ENCODE measurements at regions not wholly inside any gene's neighbourhood (a gene's known extent, or its start where the extent isn't known, plus 50 kb on each side); places are given as distances from the start of the nearest gene placed in this dataset.

- Mint-ChIP-seq H3K27ac (no peak overlapping the region), H3K27me3 (no peaks in the 10 kb centered on the region), H3K4me3 (no peak overlapping the region), H3K36me3 (no peaks in the 10 kb centered on the region), H3K4me1 (no peaks in the 10 kb centered on the region), H3K9me3 (peaks cover 0 to 7% (median 3%) of the 10 kb centered on the region in 8 donors)
- no peak overlapping the region for H3K4me3 ChIP-seq (ENCODE audit: low read length in 2 of 2)
- H3K27ac ChIP-seq (ENCODE audit: low read depth, low read length), result no peak overlapping the region
- CTCF ChIA-PET (ENCODE audit: partially characterized antibody), result no interaction called here
- intact Hi-C loops (cut with micrococcal nuclease), result no loop called here
- H3K27me3 ChIP-seq (ENCODE audit: insufficient read depth, low read length), result no peaks in the 10 kb centered on the region
- H3K36me3 ChIP-seq (ENCODE audit: insufficient read depth, low read length), result no peaks in the 10 kb centered on the region
- H3K9me3 ChIP-seq (ENCODE audit: control insufficient read depth in 1 of 2, low read length in 2 of 2), result no peaks in the 10 kb centered on the region
- H3K4me1 ChIP-seq (ENCODE audit: insufficient read depth, low read length), result no peaks in the 10 kb centered on the region
- DNase-seq, result no peak
- POLR2A ChIA-PET (ENCODE audit: partially characterized antibody), result no interaction called here
Measured at GRCh38 chr18:52283927-52284326, 56.1 kb upstream of the DCC start.

GRCh38 chr18:52286675-52287074 lies 53.3 kb upstream of the DCC start:
- H3K36me3 Mint-ChIP-seq, result no peaks in the 10 kb centered on the region
- no peaks in the 10 kb centered on the region for H3K4me1 Mint-ChIP-seq
- Histone ChIP-seq H3K4me1 (ENCODE audit: insufficient read depth, low read length) (no peaks in the 10 kb centered on the region), H3K27ac (ENCODE audit: low read depth, low read length) (no peak overlapping the region), H3K9me3 (ENCODE audit: control insufficient read depth in 1 of 2, low read length in 2 of 2) (no peaks in the 10 kb centered on the region), H3K36me3 (ENCODE audit: insufficient read depth, low read length) (no peaks in the 10 kb centered on the region), H3K4me3 (ENCODE audit: low read length in 2 of 2) (no peak overlapping the region), H3K27me3 (ENCODE audit: insufficient read depth, low read length) (no peaks in the 10 kb centered on the region)
- intact Hi-C loops (cut with micrococcal nuclease), result no loop called here
- no peak for DNase-seq
- no peak overlapping the region for H3K4me3 Mint-ChIP-seq
- H3K27ac Mint-ChIP-seq, result no peak overlapping the region
- ChIA-PET POLR2A (ENCODE audit: partially characterized antibody) (no interaction called here), CTCF (ENCODE audit: partially characterized antibody) (interaction anchor here (0.9 kb wide), 1 partner anchor 70 kb away, joined by 3 read pairs; no protein-coding TSS in a partner anchor)
- no peaks in the 10 kb centered on the region for H3K27me3 Mint-ChIP-seq
- H3K9me3 Mint-ChIP-seq, result peaks cover 0 to 7% (median 3%) of the 10 kb centered on the region in 8 donors

- Mint-ChIP-seq H3K9me3 (peaks cover 0 to 7% (median 3%) of the 10 kb centered on the region in 8 donors), H3K27me3 (no peaks in the 10 kb centered on the region), H3K27ac (no peak overlapping the region), H3K36me3 (no peaks in the 10 kb centered on the region), H3K4me1 (no peaks in the 10 kb centered on the region), H3K4me3 (no peak overlapping the region)
- intact Hi-C loops (cut with micrococcal nuclease), result no loop called here
- DNase-seq, result no peak
- CTCF ChIA-PET (ENCODE audit: partially characterized antibody), result interaction anchor here (0.9 kb wide), 1 partner anchor 69 kb away, joined by 3 read pairs; no protein-coding TSS in a partner anchor
- no peak overlapping the region for H3K27ac ChIP-seq (ENCODE audit: low read depth, low read length)
- H3K36me3 ChIP-seq (ENCODE audit: insufficient read depth, low read length), result no peaks in the 10 kb centered on the region
- POLR2A ChIA-PET (ENCODE audit: partially characterized antibody), result no interaction called here
- H3K9me3 ChIP-seq (ENCODE audit: control insufficient read depth in 1 of 2, low read length in 2 of 2), result no peaks in the 10 kb centered on the region
- H3K4me3 ChIP-seq (ENCODE audit: low read length in 2 of 2), result no peak overlapping the region
- H3K4me1 ChIP-seq (ENCODE audit: insufficient read depth, low read length), result no peaks in the 10 kb centered on the region
- no peaks in the 10 kb centered on the region for H3K27me3 ChIP-seq (ENCODE audit: insufficient read depth, low read length)
Measured at GRCh38 chr18:52287151-52287550, 52.8 kb upstream of the DCC start.

GRCh38 chr18:52288403-52289004 lies 51.5 kb upstream of the DCC start:
- intact Hi-C loops (cut with micrococcal nuclease), result no loop called here
- no peaks in the 10 kb centered on the region for H3K27me3 ChIP-seq (ENCODE audit: insufficient read depth, low read length)
- H3K9me3 Mint-ChIP-seq, result peaks cover 0 to 7% (median 3%) of the 10 kb centered on the region in 8 donors

GRCh38 chr18:52289392-52289791 lies 50.6 kb upstream of the DCC start:
- H3K4me3 ChIP-seq (ENCODE audit: low read length in 2 of 2), result no peak overlapping the region
- no peak overlapping the region for H3K27ac ChIP-seq (ENCODE audit: low read depth, low read length)
- CTCF ChIA-PET (ENCODE audit: partially characterized antibody), result no interaction called here
- H3K4me1 ChIP-seq (ENCODE audit: insufficient read depth, low read length), result no peaks in the 10 kb centered on the region
- peaks cover 0 to 7% (median 3%) of the 10 kb centered on the region in 8 donors for H3K9me3 Mint-ChIP-seq
- H3K4me3 Mint-ChIP-seq, result no peak overlapping the region
- DNase-seq, result no peak
- H3K27ac Mint-ChIP-seq, result no peak overlapping the region
- H3K36me3 ChIP-seq (ENCODE audit: insufficient read depth, low read length), result no peaks in the 10 kb centered on the region
- intact Hi-C loops (cut with micrococcal nuclease), result no loop called here
- no peaks in the 10 kb centered on the region for H3K36me3 Mint-ChIP-seq
- POLR2A ChIA-PET (ENCODE audit: partially characterized antibody), result no interaction called here
- H3K27me3 Mint-ChIP-seq, result no peaks in the 10 kb centered on the region
- no peaks in the 10 kb centered on the region for H3K4me1 Mint-ChIP-seq
- H3K27me3 ChIP-seq (ENCODE audit: insufficient read depth, low read length), result no peaks in the 10 kb centered on the region
- H3K9me3 ChIP-seq (ENCODE audit: control insufficient read depth in 1 of 2, low read length in 2 of 2), result no peaks in the 10 kb centered on the region

More at GRCh38 chr18:52288403-52289004, 51.5 kb upstream of the DCC start:
- Mint-ChIP-seq H3K4me1 (no peaks in the 10 kb centered on the region), H3K36me3 (no peaks in the 10 kb centered on the region), H3K27ac (no peak overlapping the region), H3K27me3 (no peaks in the 10 kb centered on the region), H3K4me3 (no peak overlapping the region)
- DNase-seq, result no peak
- H3K27ac ChIP-seq (ENCODE audit: low read depth, low read length), result no peak overlapping the region
- POLR2A ChIA-PET (ENCODE audit: partially characterized antibody), result no interaction called here
- H3K36me3 ChIP-seq (ENCODE audit: insufficient read depth, low read length), result no peaks in the 10 kb centered on the region
- CTCF ChIA-PET (ENCODE audit: partially characterized antibody), result no interaction called here
- H3K4me3 ChIP-seq (ENCODE audit: low read length in 2 of 2), result no peak overlapping the region
- no peaks in the 10 kb centered on the region for H3K4me1 ChIP-seq (ENCODE audit: insufficient read depth, low read length)
- no peaks in the 10 kb centered on the region for H3K9me3 ChIP-seq (ENCODE audit: control insufficient read depth in 1 of 2, low read length in 2 of 2)
